ENCODE measurements at regions not wholly inside any gene's neighbourhood (a gene's known extent, or its start where the extent isn't known, plus 50 kb on each side); places are given as distances from the start of the nearest gene placed in this dataset.

DNA sequence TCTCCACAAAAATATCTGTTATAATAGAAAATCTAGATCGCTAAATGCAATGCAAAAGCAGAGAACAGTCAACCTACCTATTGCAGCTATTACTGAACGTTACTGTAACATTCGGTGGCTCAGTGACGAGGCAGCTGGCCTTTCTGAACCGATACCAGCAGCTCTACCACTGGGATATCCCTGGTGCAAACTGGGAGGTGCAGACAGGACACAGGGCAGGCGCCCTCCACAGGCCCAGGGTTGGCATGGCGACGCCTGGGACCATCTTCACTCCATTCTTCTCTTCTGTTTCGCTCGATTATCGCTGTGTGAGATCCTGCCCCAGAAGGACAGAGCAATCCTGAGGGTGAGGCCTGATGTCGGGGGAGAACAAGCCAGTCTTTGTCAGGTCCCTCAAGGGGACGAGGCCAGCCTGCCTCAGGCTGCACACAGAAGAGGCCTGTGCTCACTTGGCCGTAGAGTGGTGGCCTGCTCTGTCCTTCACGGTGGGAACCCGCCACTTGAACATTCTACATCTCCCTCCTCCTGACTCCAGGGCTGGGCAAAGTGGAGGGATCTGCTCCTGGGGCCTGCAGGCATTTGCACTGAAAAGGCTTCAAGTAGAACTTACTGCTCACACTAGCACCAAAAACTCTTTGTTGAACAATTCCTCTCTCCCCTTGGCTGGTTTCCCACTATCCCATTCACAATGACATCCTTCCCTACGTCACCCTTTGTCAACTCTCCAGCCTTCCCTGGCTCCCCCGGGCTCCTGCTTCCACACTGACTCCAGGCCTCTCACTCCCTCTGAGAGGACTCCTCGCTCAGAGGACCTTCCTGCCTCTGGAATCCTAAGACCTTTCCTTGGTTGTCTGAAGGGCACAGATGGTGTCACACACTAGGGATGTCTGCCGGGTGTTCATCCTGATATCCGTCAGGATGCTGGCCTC is 49.7 kb downstream of the CYRIA start:
- no peak for DNase-seq
- Mint-ChIP-seq H3K4me3 (no peak overlapping the region), H3K27me3 (peaks cover 52% of the 10 kb centered on the region), H3K4me1 (peaks cover 4% of the 10 kb centered on the region), H3K27ac (no peak overlapping the region), H3K36me3 (ENCODE audit: low read depth) (no peaks in the 10 kb centered on the region)
- no peak for ATAC-seq
- no peaks in the 10 kb centered on the region for H3K9me3 ChIP-seq (ENCODE audit: control insufficient read depth, low read length, poor library complexity, severe bottlenecking)

DNA sequence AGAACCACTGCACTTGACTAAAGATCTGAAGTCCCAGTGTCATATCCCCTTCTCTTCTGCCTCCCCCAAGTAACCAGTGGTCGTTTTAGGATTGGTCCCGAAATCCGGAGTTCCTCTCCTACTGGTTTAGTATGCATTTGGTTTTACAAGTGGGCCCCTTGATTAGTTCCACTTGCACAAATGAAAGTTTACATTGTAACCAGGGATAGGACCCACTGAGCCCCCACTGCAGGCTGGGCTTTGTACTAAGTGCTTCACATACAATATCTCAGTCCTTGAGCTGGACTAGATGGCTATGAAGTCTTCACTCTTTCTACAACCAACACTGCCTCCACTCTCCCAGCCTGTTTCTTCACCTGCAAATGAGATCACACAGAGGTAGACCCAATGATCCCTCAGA is 50.4 kb downstream of the CYRIA start:
- H3K9me3 ChIP-seq (ENCODE audit: control insufficient read depth, low read length, poor library complexity, severe bottlenecking): no peaks in the 10 kb centered on the region
- Mint-ChIP-seq H3K4me1 (peaks cover 2% of the 10 kb centered on the region), H3K4me3 (no peak overlapping the region), H3K27ac (no peak overlapping the region), H3K27me3 (peaks cover 47% of the 10 kb centered on the region), H3K36me3 (ENCODE audit: low read depth) (no peaks in the 10 kb centered on the region)
- no peak for DNase-seq
- no peak for ATAC-seq

DNA sequence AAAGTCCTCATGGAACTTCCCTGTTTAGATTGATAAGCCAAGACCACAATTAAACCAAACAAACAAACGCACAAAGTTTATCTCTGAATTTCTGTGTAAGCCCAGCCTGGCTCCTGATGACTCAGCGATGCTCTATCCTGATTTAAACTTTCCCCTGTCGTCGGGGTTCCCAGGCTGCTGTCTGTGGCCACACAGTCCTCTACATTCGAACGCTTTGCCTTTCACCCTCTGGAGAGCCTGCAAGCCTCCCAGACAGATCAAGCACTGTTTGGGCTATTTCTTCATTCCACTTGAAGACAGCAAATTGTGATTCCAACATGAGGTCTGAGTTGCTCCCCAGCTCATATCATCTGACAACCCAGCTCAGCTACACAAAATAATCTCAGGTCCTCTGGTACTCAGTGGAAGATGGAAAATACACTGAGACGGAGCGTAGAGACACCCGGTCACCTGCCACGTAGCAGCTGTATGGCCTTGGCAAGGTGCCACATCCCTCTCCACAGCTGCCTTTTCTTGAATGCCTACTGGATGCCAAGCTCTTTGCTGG is 51.2 kb downstream of the CYRIA start:
- DNase-seq (no peak), ATAC-seq (no peak)
- Mint-ChIP-seq H3K27me3 (peaks cover 39% of the 10 kb centered on the region), H3K36me3 (ENCODE audit: low read depth) (no peaks in the 10 kb centered on the region), H3K4me1 (peaks cover 2% of the 10 kb centered on the region), H3K27ac (no peak overlapping the region), H3K4me3 (no peak overlapping the region)
- no peaks in the 10 kb centered on the region for H3K9me3 ChIP-seq (ENCODE audit: control insufficient read depth, low read length, poor library complexity, severe bottlenecking)

DNA sequence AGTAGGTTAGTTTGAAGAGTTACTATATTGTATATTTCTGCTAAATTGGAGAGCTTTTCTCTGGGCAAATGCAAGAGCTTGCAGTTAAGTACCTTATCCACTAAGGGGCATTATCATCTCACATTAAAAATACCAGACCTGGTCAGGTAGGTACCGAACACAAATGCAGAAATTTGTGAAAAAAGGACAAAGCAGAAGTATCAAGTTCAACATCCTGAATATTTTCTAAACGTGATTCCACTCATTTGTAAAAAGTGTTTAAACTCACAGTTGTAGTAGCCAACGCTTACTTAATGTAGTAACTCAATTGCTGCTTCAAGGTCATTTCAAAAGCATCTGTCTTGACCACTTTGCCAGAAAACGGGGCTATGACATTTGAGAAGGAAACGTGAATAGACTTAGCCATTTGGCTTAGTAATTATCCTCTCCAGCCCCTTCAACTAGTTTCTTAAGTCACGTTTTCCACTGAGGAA is 52.1 kb downstream of the CYRIA start:
- Mint-ChIP-seq H3K36me3 (ENCODE audit: low read depth) (no peaks in the 10 kb centered on the region), H3K27ac (no peak overlapping the region), H3K27me3 (peaks cover 39% of the 10 kb centered on the region), H3K4me1 (peaks cover 7% of the 10 kb centered on the region), H3K4me3 (no peak overlapping the region)
- no peaks in the 10 kb centered on the region for H3K9me3 ChIP-seq (ENCODE audit: control insufficient read depth, low read length, poor library complexity, severe bottlenecking)
- ATAC-seq (no peak), DNase-seq (no peak)

DNA sequence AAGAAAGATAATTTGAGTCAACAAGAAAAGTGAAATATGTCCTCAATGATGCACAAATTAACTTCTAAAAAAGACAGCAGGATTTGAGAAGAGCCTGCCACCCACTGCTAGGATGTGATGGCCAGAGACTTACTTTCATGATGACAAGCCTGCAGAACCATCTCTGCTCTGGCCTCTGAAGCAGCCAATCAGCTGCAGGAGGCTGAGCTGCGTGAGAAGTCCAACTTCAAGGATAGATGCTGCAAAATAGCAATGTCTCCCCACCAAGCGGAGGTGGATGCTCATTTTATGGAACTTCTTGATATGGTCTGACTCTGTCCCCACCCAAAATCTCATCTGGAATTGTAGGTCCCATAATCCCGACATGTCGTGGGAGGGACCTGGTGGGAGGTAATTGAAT is 53.1 kb downstream of the CYRIA start:
- Mint-ChIP-seq H3K27ac (no peak overlapping the region), H3K27me3 (peaks cover 38% of the 10 kb centered on the region), H3K4me3 (no peak overlapping the region), H3K36me3 (ENCODE audit: low read depth) (no peaks in the 10 kb centered on the region), H3K4me1 (peaks cover 9% of the 10 kb centered on the region)
- DNase-seq (no peak), ATAC-seq (no peak)
- H3K9me3 ChIP-seq (ENCODE audit: control insufficient read depth, low read length, poor library complexity, severe bottlenecking): no peaks in the 10 kb centered on the region

DNA sequence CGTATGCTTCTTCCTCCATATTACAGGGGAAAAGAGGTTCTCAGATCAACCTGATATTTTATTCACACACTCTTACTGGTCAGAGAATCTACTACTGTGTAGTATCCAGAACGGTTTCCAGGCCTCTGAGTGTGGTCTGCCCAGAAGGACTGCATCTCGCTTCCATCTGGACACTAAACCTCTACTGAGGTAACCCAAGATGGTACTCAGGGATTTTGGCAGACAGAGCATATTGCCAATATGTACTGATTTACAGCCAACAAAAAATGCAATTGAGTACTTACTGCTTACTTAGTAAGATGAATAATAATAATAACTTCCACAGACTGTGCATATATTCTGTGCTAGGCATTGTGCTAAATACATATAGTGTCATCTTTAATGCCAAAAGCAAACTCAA is 55.8 kb downstream of the CYRIA start:
- Mint-ChIP-seq H3K4me3 (peak overlapping the region; percentile 81), H3K4me1 (peaks cover 9% of the 10 kb centered on the region), H3K36me3 (ENCODE audit: low read depth) (peaks cover 4% of the 10 kb centered on the region), H3K27ac (no peak overlapping the region), H3K27me3 (peaks cover 19% of the 10 kb centered on the region)
- DNase-seq (no peak), ATAC-seq (no peak)
- H3K9me3 ChIP-seq (ENCODE audit: control insufficient read depth, low read length, poor library complexity, severe bottlenecking): no peaks in the 10 kb centered on the region

DNA sequence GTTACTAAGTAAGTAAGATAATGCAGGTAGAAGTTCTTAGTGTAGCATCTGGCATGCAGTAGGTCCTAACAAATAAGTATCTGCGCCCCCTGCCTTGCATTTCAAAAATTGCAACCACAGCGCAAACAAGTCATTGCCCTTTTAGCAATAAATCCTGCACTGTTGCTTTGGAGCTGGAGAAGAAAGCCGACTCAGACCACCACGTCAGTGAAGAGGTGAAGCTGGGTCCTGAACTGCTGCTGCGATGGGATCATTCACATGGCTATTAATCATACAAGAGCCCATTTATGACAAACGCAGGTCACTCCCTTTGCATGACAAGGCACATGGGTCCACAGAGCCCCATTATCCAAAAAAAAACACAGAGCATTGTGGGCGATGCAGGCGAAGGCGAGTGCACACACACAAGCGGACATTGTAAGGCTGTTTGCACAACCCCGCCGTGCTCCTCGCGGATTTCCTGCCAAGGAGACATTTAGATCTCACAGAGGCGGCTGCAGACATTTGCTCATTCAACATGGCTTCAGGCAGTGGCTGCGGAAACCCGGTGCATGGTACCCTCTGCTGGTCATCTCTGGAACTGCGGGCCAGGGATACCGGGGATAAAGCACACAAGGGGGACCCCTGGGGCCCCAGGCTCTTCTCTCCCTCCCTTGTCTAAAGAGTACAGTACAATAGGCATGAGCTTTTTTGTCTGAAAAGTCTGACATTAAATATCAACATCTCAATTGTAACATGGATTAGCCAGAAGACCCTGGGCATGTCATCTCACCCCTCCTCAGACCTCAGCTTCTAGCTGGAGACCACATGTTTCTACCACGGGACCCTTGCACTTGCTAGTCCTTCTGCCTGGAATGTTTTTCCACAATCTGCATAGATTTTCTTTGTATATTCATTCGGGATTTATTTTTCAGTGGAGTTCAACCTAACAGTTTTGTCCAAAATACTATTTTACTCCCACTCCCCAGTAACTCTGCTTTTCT is 56.7 kb downstream of the CYRIA start:
- ATAC-seq (peak; percentile 95), DNase-seq (peak; percentile 49 to 82 (median 58))
- peak overlapping the region; percentile 81 for H3K4me3 Mint-ChIP-seq
- no peaks in the 10 kb centered on the region for H3K9me3 ChIP-seq (ENCODE audit: control insufficient read depth, low read length, poor library complexity, severe bottlenecking)
- peaks cover 7% of the 10 kb centered on the region for H3K4me1 Mint-ChIP-seq
- peaks cover 11% of the 10 kb centered on the region for H3K27me3 Mint-ChIP-seq
- peaks cover 4% of the 10 kb centered on the region for H3K36me3 Mint-ChIP-seq (ENCODE audit: low read depth)
- H3K27ac Mint-ChIP-seq: no peak overlapping the region

DNA sequence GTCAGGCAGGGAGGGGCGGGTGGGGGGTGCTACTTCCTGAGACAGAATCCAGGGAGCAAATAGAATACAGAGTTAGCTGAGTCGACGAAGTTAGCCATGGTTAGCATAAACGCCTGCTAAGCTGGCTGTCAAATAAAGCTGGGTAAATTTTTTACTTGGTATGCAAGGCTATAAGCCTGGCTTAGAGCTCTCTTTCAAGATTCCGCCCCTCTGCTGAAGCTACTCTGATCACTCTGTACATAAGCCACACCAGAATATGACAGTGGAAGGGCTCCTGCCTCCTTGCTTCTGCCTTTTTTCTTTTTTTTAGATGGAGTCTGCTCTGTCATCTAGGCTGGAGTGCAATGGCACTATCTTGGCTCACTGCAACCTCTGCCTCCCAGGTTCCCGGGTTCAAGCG is 58.3 kb downstream of the CYRIA start:
- peaks cover 7% of the 10 kb centered on the region for H3K36me3 Mint-ChIP-seq (ENCODE audit: low read depth)
- DNase-seq: no peak
- H3K4me3 Mint-ChIP-seq: no peak overlapping the region
- H3K27ac Mint-ChIP-seq: no peak overlapping the region
- no peak for ATAC-seq
- H3K4me1 Mint-ChIP-seq: peaks cover 7% of the 10 kb centered on the region
- no peaks in the 10 kb centered on the region for H3K9me3 ChIP-seq (ENCODE audit: control insufficient read depth, low read length, poor library complexity, severe bottlenecking)
- H3K27me3 Mint-ChIP-seq: peaks cover 20% of the 10 kb centered on the region

DNA sequence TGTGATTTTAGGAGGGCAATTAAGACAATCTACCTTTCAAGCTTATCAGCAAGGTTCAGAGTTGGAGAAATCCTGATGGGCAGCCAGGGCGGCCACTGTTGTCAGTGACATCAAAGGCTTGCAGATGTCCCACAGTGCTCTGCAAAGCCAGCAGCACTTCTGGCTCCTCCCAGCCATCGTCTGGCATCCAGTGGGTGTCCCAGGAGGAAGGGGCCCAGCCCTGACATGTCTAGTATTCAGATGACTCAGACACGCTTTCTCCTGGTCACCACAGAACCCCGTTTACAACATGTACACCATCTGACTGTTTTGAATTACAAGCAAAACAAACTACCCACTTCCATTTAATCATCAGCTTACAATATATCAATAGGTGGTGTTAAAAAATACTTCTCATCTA is 61.4 kb downstream of the CYRIA start:
- ATAC-seq: no peak
- Mint-ChIP-seq H3K4me1 (peaks cover 6% of the 10 kb centered on the region), H3K27me3 (peaks cover 33% of the 10 kb centered on the region), H3K36me3 (ENCODE audit: low read depth) (peaks cover 7% of the 10 kb centered on the region), H3K4me3 (no peak overlapping the region), H3K27ac (no peak overlapping the region)
- H3K9me3 ChIP-seq (ENCODE audit: control insufficient read depth, low read length, poor library complexity, severe bottlenecking): no peaks in the 10 kb centered on the region
- no peak for DNase-seq

DNA sequence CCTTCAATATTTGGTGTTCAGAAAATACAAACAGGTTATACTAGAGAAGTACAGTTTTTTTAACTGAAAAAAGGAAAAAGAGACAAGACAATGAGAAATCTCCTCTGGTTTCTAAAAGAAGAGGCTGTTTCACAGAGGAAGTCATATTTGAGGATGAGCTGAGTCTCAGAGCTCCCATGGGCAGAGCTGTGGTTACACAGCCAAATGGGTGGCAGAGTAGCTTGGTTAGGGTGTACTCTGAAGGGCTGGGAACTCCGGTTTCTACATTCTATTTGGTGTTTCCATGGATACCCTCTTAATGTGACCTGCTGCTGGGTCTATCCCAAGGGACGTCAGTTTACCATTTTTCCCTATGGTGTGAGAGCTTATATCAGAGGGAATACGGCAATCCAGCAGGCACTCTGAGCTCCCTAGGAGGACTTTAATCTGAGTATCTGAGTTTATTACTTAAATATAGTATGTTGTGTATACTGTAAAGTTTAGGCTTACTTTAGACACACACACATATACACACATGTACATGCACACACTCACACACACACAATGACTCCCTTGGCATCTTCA is 74.2 kb downstream of the CYRIA start:
- Mint-ChIP-seq H3K27ac (no peak overlapping the region), H3K27me3 (peaks cover 4% of the 10 kb centered on the region), H3K4me1 (no peaks in the 10 kb centered on the region), H3K36me3 (ENCODE audit: low read depth) (no peaks in the 10 kb centered on the region), H3K4me3 (no peak overlapping the region)
- ATAC-seq (no peak), DNase-seq (no peak)
- no peaks in the 10 kb centered on the region for H3K9me3 ChIP-seq (ENCODE audit: control insufficient read depth, low read length, poor library complexity, severe bottlenecking)

DNA sequence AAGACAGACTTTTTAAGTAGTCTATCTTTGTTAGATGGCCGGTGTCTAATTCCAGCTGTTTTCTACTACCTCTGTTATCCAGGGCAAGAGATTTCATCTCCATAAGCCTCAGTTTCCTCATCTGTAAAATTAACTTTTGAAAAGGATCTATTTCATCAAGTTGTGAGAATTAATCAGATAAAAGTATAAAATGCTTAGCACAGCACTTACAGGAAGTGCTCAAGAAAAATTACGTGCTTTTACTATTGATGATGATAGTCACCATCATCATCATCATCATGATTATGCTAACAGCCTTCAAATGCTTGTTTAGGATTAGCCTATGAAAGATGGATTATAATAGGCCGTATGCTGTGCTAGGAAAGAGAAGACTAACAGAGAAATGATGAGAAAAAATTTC is 76.2 kb downstream of the CYRIA start:
- no peaks in the 10 kb centered on the region for H3K9me3 ChIP-seq (ENCODE audit: control insufficient read depth, low read length, poor library complexity, severe bottlenecking)
- DNase-seq: no peak
- H3K4me1 Mint-ChIP-seq: no peaks in the 10 kb centered on the region
- H3K27ac Mint-ChIP-seq: no peak overlapping the region
- no peak for ATAC-seq
- no peak overlapping the region for H3K4me3 Mint-ChIP-seq
- no peaks in the 10 kb centered on the region for H3K36me3 Mint-ChIP-seq (ENCODE audit: low read depth)
- peaks cover 4% of the 10 kb centered on the region for H3K27me3 Mint-ChIP-seq

DNA sequence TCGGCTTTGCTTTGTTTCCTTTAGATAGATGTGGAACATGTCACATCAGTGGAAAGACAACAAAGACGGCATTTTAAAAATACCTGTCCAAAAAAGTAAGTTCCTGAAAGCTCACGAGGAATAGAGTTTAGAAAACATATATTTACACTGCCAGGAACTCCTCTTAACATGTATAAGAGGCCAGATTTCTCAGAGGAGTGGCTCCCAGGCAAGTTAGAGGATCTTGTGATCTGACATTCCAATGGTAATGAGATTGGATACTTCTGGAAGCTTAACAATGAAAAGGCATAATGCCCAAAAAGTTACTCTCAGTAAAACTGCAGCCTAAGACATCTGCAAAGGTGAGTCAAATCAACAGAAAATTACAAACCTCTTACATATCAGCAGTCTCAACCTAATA is 77.1 kb downstream of the CYRIA start:
- DNase-seq: no peak
- H3K9me3 ChIP-seq (ENCODE audit: control insufficient read depth, low read length, poor library complexity, severe bottlenecking): no peaks in the 10 kb centered on the region
- H3K36me3 Mint-ChIP-seq (ENCODE audit: low read depth): no peaks in the 10 kb centered on the region
- peaks cover 4% of the 10 kb centered on the region for H3K27me3 Mint-ChIP-seq
- no peak overlapping the region for H3K4me3 Mint-ChIP-seq
- ATAC-seq: no peak
- H3K4me1 Mint-ChIP-seq: no peaks in the 10 kb centered on the region
- no peak overlapping the region for H3K27ac Mint-ChIP-seq

DNA sequence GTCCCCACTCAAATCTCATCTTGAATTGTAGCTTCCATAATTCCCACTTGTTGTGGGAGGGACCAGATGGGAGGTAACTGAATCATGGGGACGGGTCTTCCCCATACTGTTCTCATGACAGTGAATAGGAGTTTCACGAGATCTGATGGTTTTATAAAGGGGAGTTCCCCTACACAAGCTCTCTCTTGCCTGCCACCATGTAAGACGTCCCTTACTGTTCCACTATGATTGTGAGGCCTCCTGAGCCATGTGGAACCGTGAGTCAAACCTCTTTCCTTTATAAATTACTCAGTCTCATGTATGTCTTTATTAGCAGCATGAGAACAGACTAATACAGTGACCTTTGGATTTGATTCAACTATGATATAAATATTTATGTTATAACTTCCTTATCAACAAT is 78.0 kb downstream of the CYRIA start:
- ATAC-seq: no peak
- Mint-ChIP-seq H3K4me3 (no peak overlapping the region), H3K27me3 (peaks cover 4% of the 10 kb centered on the region), H3K27ac (no peak overlapping the region), H3K36me3 (ENCODE audit: low read depth) (no peaks in the 10 kb centered on the region), H3K4me1 (no peaks in the 10 kb centered on the region)
- H3K9me3 ChIP-seq (ENCODE audit: control insufficient read depth, low read length, poor library complexity, severe bottlenecking): no peaks in the 10 kb centered on the region
- no peak for DNase-seq

Data from T-helper 17 cell (primary cell).